HepG2 (cell line): ENCODE measurements at regions not wholly inside any gene's neighbourhood (a gene's known extent, or its start where the extent isn't known, plus 50 kb on each side); places are given as distances from the start of the nearest gene placed in this dataset.

ENCODE experiments used
- ATAC-seq: fragments of 200-7000 bp; cut with Tn5 transposase; 3 replicates; pipeline ENCODE4 v1.9.1; 2020; ENCODE audit warnings: mild to moderate bottlenecking, moderate library complexity
- BruUV-seq: library from RNA; stranded (reverse); fragments of 400-500 nt; replicated peaks from 2 replicates; lab custom pipeline; 2021; lab: Mats Ljungman, UMichigan
- CTCF ChIA-PET: fragments of 300-600 bp; formaldehyde crosslinking; extraction: SDS; loops from one replicate; lab custom pipeline; 2021; ENCODE audit warnings: low total read pairs, inconsistent platforms, low intra/inter-chr PET ratio; lab: Yijun Ruan, JAX
- POLR2A ChIA-PET: fragments of 350-600 bp; sonication (Branson Sonifier 250); formaldehyde crosslinking; loops from one replicate; lab custom pipeline; 2020; ENCODE audit warnings: antibody characterized with exemption, inconsistent platforms; lab: Yijun Ruan, JAX
- DNase-seq: peaks from one replicate; pipeline ENCODE4 v3.0.0-alpha.2; 2015; ENCODE audit warnings: low spot score
- FAIRE-seq: peaks from 3 replicates; lab custom pipeline; 2011; peaks lifted over from hg19 to GRCh38; lab: Jason Lieb, UNC
- H2AFZ ChIP-seq: one replicate; pipeline ENCODE4 v1.6.1; 2011; ENCODE audit warnings: low read length, inconsistent platforms
- H3K27ac ChIP-seq: fragments of 300-600 bp; 3 replicates; pipeline ENCODE4 v1.8.0; 2011; ENCODE audit warnings: mixed run types, mild to moderate bottlenecking, mixed read lengths, low read length, inconsistent platforms; ENCODE audit not compliant: insufficient read depth; ENCODE audit errors: extremely low read length
- H3K27me3 ChIP-seq, 2 experiments: fragments of 200-600 bp in 1 of 2; 2 replicates in 1 of 2; 3 replicates in 1 of 2; pipeline versions ENCODE4 v1.6.0 to v1.8.0; 2011; ENCODE audit warnings: low read length in 2 of 2, mild to moderate bottlenecking in 2 of 2, moderate library complexity in 2 of 2, inconsistent platforms in 1 of 2; ENCODE audit not compliant: insufficient read depth in 2 of 2, control insufficient read depth in 1 of 2
- H3K36me3 ChIP-seq, 2 experiments: fragments of 200-600 bp in 1 of 2; replicated peaks in 1 of 2; 2 replicates in 1 of 2; 3 replicates in 1 of 2; pipeline versions ENCODE4 v1.5.1 to v1.8.0; 2011; ENCODE audit warnings: low read length in 2 of 2, inconsistent platforms in 1 of 2; ENCODE audit not compliant: insufficient read depth in 2 of 2, control insufficient read depth in 1 of 2
- H3K4me1 ChIP-seq: 2 replicates; pipeline ENCODE4 v1.5.1; 2012; ENCODE audit warnings: low read length, inconsistent platforms; ENCODE audit not compliant: insufficient read depth
- H3K4me2 ChIP-seq: 2 replicates; pipeline ENCODE4 v1.6.0; 2011; ENCODE audit warnings: low read depth, low read length, inconsistent platforms
- H3K4me3 ChIP-seq, 3 experiments: fragments of 200-600 bp in 1 of 3; sonication (generic), shearing (Covaris generic) in 1 of 3; replicated peaks in 1 of 3; 2 replicates each; pipeline ENCODE4 v1.5.1; 2011 to 2016; ENCODE audit warnings: low read length in 3 of 3, inconsistent platforms in 2 of 3, low read depth in 2 of 3, mild to moderate bottlenecking in 2 of 3, control low read depth in 1 of 3, mixed read lengths in 1 of 3; ENCODE audit not compliant: insufficient read depth in 1 of 3
- H3K79me2 ChIP-seq: one replicate; pipeline ENCODE4 v1.6.1; 2011; ENCODE audit warnings: low read length, inconsistent platforms; ENCODE audit not compliant: insufficient read depth
- H3K9ac ChIP-seq: 2 replicates; pipeline ENCODE4 v1.6.0; 2011; ENCODE audit warnings: mild to moderate bottlenecking, low read depth, low read length, inconsistent platforms; ENCODE audit not compliant: insufficient read depth
- H3K9me3 ChIP-seq: 2 replicates; pipeline ENCODE4 v1.5.1; 2012; ENCODE audit warnings: mild to moderate bottlenecking, low read length
- H4K20me1 ChIP-seq: 2 replicates; pipeline ENCODE4 v1.6.0; 2011; ENCODE audit warnings: inconsistent platforms, mild to moderate bottlenecking, low read length, moderate library complexity; ENCODE audit not compliant: insufficient read depth
- E2F5 ChIP-seq: sonication (generic); formaldehyde crosslinking; conservative IDR thresholded peaks from 2 replicates; pipeline ENCODE4 v1.4.0; 2020; ENCODE audit warnings: missing genetic modification reagents
- ERF ChIP-seq: IDR thresholded peaks from 2 replicates; pipeline ENCODE4 v1.6.1; 2018; ENCODE audit warnings: missing biosample characterization, missing genetic modification reagents
- GATAD2A ChIP-seq: IDR thresholded peaks from 2 replicates; pipeline ENCODE4 v1.6.1; 2016
- MATR3 ChIP-seq: sonication (generic); formaldehyde crosslinking; IDR thresholded peaks from 2 replicates; pipeline ENCODE4 v1.4.0; 2020; ENCODE audit warnings: missing genetic modification reagents
- MIXL1 ChIP-seq: IDR thresholded peaks from 2 replicates; pipeline ENCODE4 v1.6.1; 2016
- MZF1 ChIP-seq: sonication (generic); formaldehyde crosslinking; IDR thresholded peaks from 2 replicates; pipeline ENCODE4 v1.8.1; 2023; ENCODE audit warnings: mild to moderate bottlenecking, missing genetic modification reagents, borderline replicate concordance
- PCBP1 ChIP-seq: fragments of 200-400 bp; formaldehyde crosslinking; IDR thresholded peaks from 2 replicates; pipeline ENCODE4 v1.6.1; 2017; ENCODE audit warnings: mild to moderate bottlenecking, low read depth, low read length, borderline replicate concordance
- RBM22 ChIP-seq: fragments of 200-400 bp; formaldehyde crosslinking; optimal IDR thresholded peaks from 2 replicates; pipeline ENCODE3; 2017; ENCODE audit warnings: mild to moderate bottlenecking, low read length, moderate library complexity
- RXRA ChIP-seq: sonication (generic); formaldehyde crosslinking; IDR thresholded peaks from 2 replicates; pipeline ENCODE4 v1.5.1; 2020; ENCODE audit warnings: missing genetic modification reagents
- SP5 ChIP-seq: IDR thresholded peaks from 2 replicates; pipeline ENCODE4 v1.6.1; 2016; ENCODE audit warnings: low read depth, borderline replicate concordance
- U2AF2 ChIP-seq: fragments of 200-400 bp; formaldehyde crosslinking; IDR thresholded peaks from 2 replicates; pipeline ENCODE4 v1.6.1; 2017; ENCODE audit warnings: low read depth, mild to moderate bottlenecking, low read length
- ZBTB39 ChIP-seq: sonication (generic); formaldehyde crosslinking; IDR thresholded peaks from 2 replicates; pipeline ENCODE4 v1.5.0; 2020; ENCODE audit warnings: missing genetic modification reagents
- ZBTB46 ChIP-seq: sonication (generic); formaldehyde crosslinking; IDR thresholded peaks from 2 replicates; pipeline ENCODE4 v1.4.0; 2020; ENCODE audit warnings: mild to moderate bottlenecking, missing genetic modification reagents, borderline replicate concordance
- ZBTB7A ChIP-seq: sonication (generic); formaldehyde crosslinking; IDR thresholded peaks from 2 replicates; pipeline ENCODE4 v1.8.0; 2022; ENCODE audit warnings: mild to moderate bottlenecking, missing genetic modification reagents
- ZNF530 ChIP-seq: sonication (generic); formaldehyde crosslinking; IDR thresholded peaks from 2 replicates; pipeline ENCODE4 v1.5.0; 2020; ENCODE audit warnings: low read depth, mild to moderate bottlenecking, missing genetic modification reagents
- WGBS: methylation state at CpG from one replicate; pipeline ENCODE4 v1.1.6; 2017; ENCODE audit warnings: low lambda C conversion rate; 5-methylcytosine and 5-hydroxymethylcytosine counted together
- in situ Hi-C: cut with HindIII; loops from 2 replicates; pipeline ENCODE4 v1.10.0; 2017; ENCODE audit warnings: low pct_unique_long_range_greater_than_20kb; ENCODE audit not compliant: extremely low pct_ligation_motif_present
- intact Hi-C: fragments of 100-400 bp; cut with micrococcal nuclease; formaldehyde crosslinking; loops from one replicate; pipeline ENCODE4 v1.10.0; 2022; ENCODE audit not compliant: unreplicated experiment
- TF ChIP-seq, protein P1 (sequence below): sonication (generic); formaldehyde crosslinking; IDR thresholded peaks from 2 replicates; pipeline ENCODE4 v1.4.0; 2020; ENCODE audit warnings: missing genetic modification reagents, borderline replicate concordance

GRCh38 chr13:108115738-108116137 lies 99.6 kb downstream of the LIG4 start:
- ATAC-seq: no peak
- intact Hi-C loops: no loop called here
- H3K9ac ChIP-seq: no peak overlapping the region
- no peak overlapping the region for H2AFZ ChIP-seq
- CTCF ChIA-PET: no interaction called here
- no peak overlapping the region for H3K4me2 ChIP-seq
- H3K79me2 ChIP-seq: no peaks in the 10 kb centered on the region
- no peak for FAIRE-seq
- H3K36me3 ChIP-seq: no peaks in the 10 kb centered on the region
- no peaks in the 10 kb centered on the region for H3K9me3 ChIP-seq
- H3K27ac ChIP-seq: no peak overlapping the region
- TF ChIP-seq ZNF530 (CRISPR knock-in tag) (no peak), RBM22 (no peak), SP5 (CRISPR knock-in tag) (no peak), MZF1 (CRISPR knock-in tag) (no peak), MATR3 (no peak), ZBTB7A (CRISPR knock-in tag) (no peak), RXRA (CRISPR knock-in tag) (no peak), PCBP1 (no peak), U2AF2 (no peak), ERF (CRISPR knock-in tag) (no peak), ZBTB46 (CRISPR knock-in tag) (no peak), MIXL1 (CRISPR knock-in tag) (no peak), GATAD2A (no peak), ZBTB39 (CRISPR knock-in tag) (no peak), E2F5 (CRISPR knock-in tag) (no peak)
- TF ChIP-seq, protein P1, sequence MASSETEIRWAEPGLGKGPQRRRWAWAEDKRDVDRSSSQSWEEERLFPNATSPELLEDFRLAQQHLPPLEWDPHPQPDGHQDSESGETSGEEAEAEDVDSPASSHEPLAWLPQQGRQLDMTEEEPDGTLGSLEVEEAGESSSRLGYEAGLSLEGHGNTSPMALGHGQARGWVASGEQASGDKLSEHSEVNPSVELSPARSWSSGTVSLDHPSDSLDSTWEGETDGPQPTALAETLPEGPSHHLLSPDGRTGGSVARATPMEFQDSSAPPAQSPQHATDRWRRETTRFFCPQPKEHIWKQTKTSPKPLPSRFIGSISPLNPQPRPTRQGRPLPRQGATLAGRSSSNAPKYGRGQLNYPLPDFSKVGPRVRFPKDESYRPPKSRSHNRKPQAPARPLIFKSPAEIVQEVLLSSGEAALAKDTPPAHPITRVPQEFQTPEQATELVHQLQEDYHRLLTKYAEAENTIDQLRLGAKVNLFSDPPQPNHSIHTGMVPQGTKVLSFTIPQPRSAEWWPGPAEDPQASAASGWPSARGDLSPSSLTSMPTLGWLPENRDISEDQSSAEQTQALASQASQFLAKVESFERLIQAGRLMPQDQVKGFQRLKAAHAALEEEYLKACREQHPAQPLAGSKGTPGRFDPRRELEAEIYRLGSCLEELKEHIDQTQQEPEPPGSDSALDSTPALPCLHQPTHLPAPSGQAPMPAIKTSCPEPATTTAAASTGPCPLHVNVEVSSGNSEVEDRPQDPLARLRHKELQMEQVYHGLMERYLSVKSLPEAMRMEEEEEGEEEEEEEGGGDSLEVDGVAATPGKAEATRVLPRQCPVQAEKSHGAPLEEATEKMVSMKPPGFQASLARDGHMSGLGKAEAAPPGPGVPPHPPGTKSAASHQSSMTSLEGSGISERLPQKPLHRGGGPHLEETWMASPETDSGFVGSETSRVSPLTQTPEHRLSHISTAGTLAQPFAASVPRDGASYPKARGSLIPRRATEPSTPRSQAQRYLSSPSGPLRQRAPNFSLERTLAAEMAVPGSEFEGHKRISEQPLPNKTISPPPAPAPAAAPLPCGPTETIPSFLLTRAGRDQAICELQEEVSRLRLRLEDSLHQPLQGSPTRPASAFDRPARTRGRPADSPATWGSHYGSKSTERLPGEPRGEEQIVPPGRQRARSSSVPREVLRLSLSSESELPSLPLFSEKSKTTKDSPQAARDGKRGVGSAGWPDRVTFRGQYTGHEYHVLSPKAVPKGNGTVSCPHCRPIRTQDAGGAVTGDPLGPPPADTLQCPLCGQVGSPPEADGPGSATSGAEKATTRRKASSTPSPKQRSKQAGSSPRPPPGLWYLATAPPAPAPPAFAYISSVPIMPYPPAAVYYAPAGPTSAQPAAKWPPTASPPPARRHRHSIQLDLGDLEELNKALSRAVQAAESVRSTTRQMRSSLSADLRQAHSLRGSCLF (CRISPR knock-in tag): no peak
- in situ Hi-C loops: no loop called here
- H4K20me1 ChIP-seq: no peaks in the 10 kb centered on the region
- no peaks in the 10 kb centered on the region for H3K4me1 ChIP-seq
- 0% methylated on average over 1 of the region's 1 CpG for WGBS
- DNase-seq: no peak
- no TSS peak for BruUV-seq
- POLR2A ChIA-PET: no interaction called here
- H3K4me3 ChIP-seq: no peak overlapping the region
- H3K27me3 ChIP-seq: no peaks in the 10 kb centered on the region
